ENCODE measurements at regions not wholly inside any gene's neighbourhood (a gene's known extent, or its start where the extent isn't known, plus 50 kb on each side); places are given as distances from the start of the nearest gene placed in this dataset.

DNA sequence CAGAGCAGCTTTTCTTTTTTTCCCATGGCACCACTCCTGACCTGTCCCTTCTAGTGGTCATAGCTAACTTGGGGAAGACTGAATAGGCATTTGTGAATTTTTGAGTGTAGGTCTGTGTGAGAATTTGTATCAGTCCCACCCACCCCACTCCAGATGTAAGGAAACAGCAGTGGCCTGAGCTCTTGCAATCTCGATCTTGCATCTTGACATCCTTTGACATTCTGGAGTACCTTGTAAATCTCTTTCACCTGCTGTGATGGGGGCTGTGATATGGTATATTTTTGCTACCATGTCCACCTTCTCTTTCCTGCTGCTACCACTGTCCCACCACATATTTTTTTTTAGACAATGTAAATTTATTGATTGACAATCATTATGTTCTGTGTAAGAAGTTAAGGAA is 289.3 kb downstream of the MAP2K6 start:
- 73 to 85% (median 79%) methylated on average over 1 of the region's 1 CpG for WGBS, 3 donors
- DNase-seq, result no peak

GRCh38 chr17:69704935-69705334 is 290.4 kb downstream of the MAP2K6 start:
- WGBS, 3 donors, result 86 to 95% (median 92%) methylated on average over 1 of the region's 1 CpG
- H3K9me3 ChIP-seq, result no peaks in the 10 kb centered on the region
- H3K27me3 ChIP-seq, result no peaks in the 10 kb centered on the region
- H3K36me3 ChIP-seq, result no peaks in the 10 kb centered on the region
- H3K4me3 ChIP-seq, result no peak overlapping the region
- no peak for DNase-seq
- no peak overlapping the region for H3K27ac ChIP-seq
- intact Hi-C loops (cut with DNase I), result no loop called here
- no peaks in the 10 kb centered on the region for H3K4me1 ChIP-seq (ENCODE audit: insufficient read depth)
- no peak for TF ChIP-seq CTCF (IDR thresholded peaks at IDR 0.05)
- no peak for TF ChIP-seq EP300 (IDR thresholded peaks at IDR 0.05)
- no peak for TF ChIP-seq POLR2A (IDR thresholded peaks at IDR 0.05)

More for the DNA sequence above, 289.3 kb downstream of the MAP2K6 start:
- TF ChIP-seq CTCF (IDR thresholded peaks at IDR 0.05) (no peak), POLR2A (IDR thresholded peaks at IDR 0.05) (no peak), EP300 (IDR thresholded peaks at IDR 0.05) (no peak)
- no peak overlapping the region for H3K4me3 ChIP-seq
- intact Hi-C loops (cut with DNase I), result no loop called here
- no peaks in the 10 kb centered on the region for H3K36me3 ChIP-seq
- no peaks in the 10 kb centered on the region for H3K27me3 ChIP-seq
- H3K9me3 ChIP-seq, result peaks cover 0 to 4% of the 10 kb centered on the region in 2 donors
- no peak overlapping the region for H3K27ac ChIP-seq
- no peaks in the 10 kb centered on the region for H3K4me1 ChIP-seq (ENCODE audit: insufficient read depth)

- H3K4me3 ChIP-seq, result no peak overlapping the region
- no peaks in the 10 kb centered on the region for H3K27me3 ChIP-seq
- H3K4me1 ChIP-seq (ENCODE audit: insufficient read depth), result no peaks in the 10 kb centered on the region
- 83 to 97% (median 92%) methylated on average over 2 of the region's 2 CpGs for WGBS, 3 donors
- H3K36me3 ChIP-seq, result no peaks in the 10 kb centered on the region
- intact Hi-C loops (cut with DNase I), result no loop called here
- no peak for DNase-seq
- no peaks in the 10 kb centered on the region for H3K9me3 ChIP-seq
- TF ChIP-seq EP300 (IDR thresholded peaks at IDR 0.05) (no peak), CTCF (IDR thresholded peaks at IDR 0.05) (no peak), POLR2A (IDR thresholded peaks at IDR 0.05) (no peak)
- H3K27ac ChIP-seq, result no peak overlapping the region
Measured at GRCh38 chr17:69706127-69706526, 291.6 kb downstream of the MAP2K6 start.

- no peak for TF ChIP-seq EP300 (IDR thresholded peaks at IDR 0.05)
- TF ChIP-seq POLR2A (IDR thresholded peaks at IDR 0.05), result no peak
- no peak for TF ChIP-seq CTCF (IDR thresholded peaks at IDR 0.05)
- 89 to 92% (median 90%) methylated on average over 6 of the region's 6 CpGs for WGBS, 3 donors
- DNase-seq, result no peak
- Histone ChIP-seq H3K27me3 (no peaks in the 10 kb centered on the region), H3K4me3 (no peak overlapping the region), H3K9me3 (no peaks in the 10 kb centered on the region), H3K27ac (no peak overlapping the region), H3K4me1 (ENCODE audit: insufficient read depth) (no peaks in the 10 kb centered on the region), H3K36me3 (no peaks in the 10 kb centered on the region)
- intact Hi-C loops (cut with DNase I), result no loop called here
Measured at GRCh38 chr17:69709441-69709840, 294.9 kb downstream of the MAP2K6 start.

DNA sequence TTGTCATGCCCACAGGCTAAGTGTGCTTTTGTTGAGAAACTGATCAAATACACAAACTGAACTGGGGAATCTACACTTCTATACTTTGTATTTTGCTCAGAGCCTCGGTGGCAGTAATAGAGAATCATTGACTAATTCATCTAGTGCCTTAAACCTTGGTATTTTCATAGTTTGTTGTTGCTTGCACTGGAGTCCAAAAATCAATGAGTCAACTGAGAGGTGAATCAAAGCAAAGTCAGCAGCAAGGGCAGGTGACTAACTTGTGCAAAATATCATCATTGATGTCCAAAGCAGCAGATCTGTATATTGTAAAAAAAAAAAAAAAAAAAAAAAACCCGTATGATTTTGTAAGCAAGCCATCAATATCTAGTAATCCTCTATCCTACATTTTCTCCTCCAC is 296.4 kb downstream of the MAP2K6 start:
- H3K27ac ChIP-seq, result no peak overlapping the region
- no peaks in the 10 kb centered on the region for H3K9me3 ChIP-seq
- no peaks in the 10 kb centered on the region for H3K4me1 ChIP-seq (ENCODE audit: insufficient read depth)
- DNase-seq, result no peak
- H3K4me3 ChIP-seq, result no peak overlapping the region
- 84 to 92% (median 88%) methylated on average over 2 of the region's 2 CpGs for WGBS, 3 donors
- TF ChIP-seq POLR2A (IDR thresholded peaks at IDR 0.05), result no peak
- TF ChIP-seq EP300 (IDR thresholded peaks at IDR 0.05), result no peak
- TF ChIP-seq CTCF (IDR thresholded peaks at IDR 0.05), result no peak
- H3K27me3 ChIP-seq, result no peaks in the 10 kb centered on the region
- H3K36me3 ChIP-seq, result no peaks in the 10 kb centered on the region
- intact Hi-C loops (cut with DNase I), result no loop called here

Data from ovary (tissue), 7 donors.